SK-N-SH (cell line): ENCODE measurements at regions not wholly inside any gene's neighbourhood (a gene's known extent, or its start where the extent isn't known, plus 50 kb on each side); places are given as distances from the start of the nearest gene placed in this dataset.
A peak's percentile ranks its signal among the peaks of the same experiment; 100 is the strongest.

Experiments used
- CTCF ChIA-PET: fragments of 300-600, 350-600 bp; formaldehyde crosslinking; extraction: SDS; loops from one replicate; lab custom pipeline; 2021; lab: Yijun Ruan, JAX
- POLR2A ChIA-PET: fragments of 350-600 bp; sonication (Branson Sonifier 250); formaldehyde crosslinking; extraction: SDS; loops from one replicate; lab custom pipeline; 2020; ENCODE audit warnings: antibody characterized with exemption, inconsistent platforms; lab: Yijun Ruan, JAX
- DNase-seq: peaks from one replicate; pipeline ENCODE4 v3.0.0; 2012
- H2AFZ ChIP-seq: fragments of 200-600 bp; sonication (generic); 2 replicates; pipeline ENCODE4 v1.8.1; 2016; ENCODE audit warnings: antibody characterized with exemption, mild to moderate bottlenecking, low read depth
- H3F3A ChIP-seq: fragments of 200-600 bp; sonication (generic); replicated peaks from 2 replicates; pipeline ENCODE3; 2016; ENCODE audit warnings: antibody characterized with exemption, mild to moderate bottlenecking; ENCODE audit not compliant: insufficient read depth
- H3K27ac ChIP-seq, 2 experiments: fragments of 200-500 bp in 1 of 2; fragments of 200-600 bp in 1 of 2; sonication (Bioruptor generic) in 1 of 2; sonication (generic), shearing (Covaris generic) in 1 of 2; 2 replicates each; pipeline versions ENCODE4 v1.5.1 to v1.6.1; 2014 to 2016; ENCODE audit warnings: low read depth in 2 of 2, inconsistent platforms in 1 of 2, low read length in 1 of 2, mild to moderate bottlenecking in 1 of 2, mixed read lengths in 1 of 2
- H3K27me3 ChIP-seq: fragments of 200-600 bp; sonication (generic), shearing (Covaris generic); 2 replicates; pipeline ENCODE4 v1.6.1; 2016; ENCODE audit warnings: mixed run types; ENCODE audit not compliant: insufficient read depth
- H3K36me3 ChIP-seq, 2 experiments: fragments of 200-500 bp in 1 of 2; fragments of 200-600 bp in 1 of 2; sonication (Bioruptor generic) in 1 of 2; sonication (generic) in 1 of 2; replicated peaks in 1 of 2; 2 replicates each; pipeline versions ENCODE3 to v1.5.1; 2014 to 2016; ENCODE audit warnings: low read length in 1 of 2, mild to moderate bottlenecking in 1 of 2; ENCODE audit not compliant: insufficient read depth in 2 of 2, control insufficient read depth in 1 of 2
- H3K4me1 ChIP-seq, 2 experiments: fragments of 200-500 bp in 1 of 2; fragments of 200-600 bp in 1 of 2; sonication (Bioruptor generic) in 1 of 2; sonication (generic), shearing (Covaris generic) in 1 of 2; 2 replicates each; pipeline versions ENCODE4 v1.5.1 to v1.6.1; 2014 to 2016; ENCODE audit warnings: low read depth in 1 of 2, low read length in 1 of 2, mixed run types in 1 of 2; ENCODE audit not compliant: insufficient read depth in 2 of 2, control insufficient read depth in 1 of 2
- H3K4me2 ChIP-seq: fragments of 200-600 bp; sonication (generic), shearing (Covaris generic); 2 replicates; pipeline ENCODE4 v1.6.1; 2017; ENCODE audit warnings: mixed run types
- H3K4me3 ChIP-seq, 2 experiments: fragments of 200-500 bp in 1 of 2; fragments of 200-600 bp in 1 of 2; sonication (Bioruptor generic) in 1 of 2; sonication (generic), shearing (Covaris generic) in 1 of 2; 2 replicates each; pipeline versions ENCODE4 v1.5.1 to v1.8.1; 2014 to 2016; ENCODE audit warnings: low read depth in 2 of 2, inconsistent platforms in 1 of 2, low read length in 1 of 2, mild to moderate bottlenecking in 1 of 2, mixed read lengths in 1 of 2, moderate library complexity in 1 of 2
- H3K79me2 ChIP-seq: fragments of 200-600 bp; sonication (generic); 2 replicates; pipeline ENCODE4 v1.8.1; 2017; ENCODE audit warnings: mild to moderate bottlenecking; ENCODE audit not compliant: insufficient read depth
- H3K9ac ChIP-seq: fragments of 200-600 bp; sonication (generic); 2 replicates; pipeline ENCODE4 v1.6.1; 2017; ENCODE audit warnings: mixed run types
- H3K9me2 ChIP-seq: fragments of 200-600 bp; sonication (generic); 2 replicates; pipeline ENCODE4 v1.6.1; 2017; ENCODE audit warnings: mixed run types
- H3K9me3 ChIP-seq: fragments of 200-600 bp; sonication (generic); 2 replicates; pipeline ENCODE4 v1.6.1; 2017; ENCODE audit warnings: mixed run types, mild to moderate bottlenecking, moderate library complexity
- H4K20me1 ChIP-seq: fragments of 200-600 bp; sonication (generic); 2 replicates; pipeline ENCODE4 v1.6.1; 2017; ENCODE audit warnings: mild to moderate bottlenecking, mixed run types; ENCODE audit not compliant: insufficient read depth
- CTCF ChIP-seq: fragments of 200-600 bp; sonication (generic); IDR thresholded peaks from 2 replicates; pipeline ENCODE4 v1.6.1; 2017; ENCODE audit warnings: antibody characterized with exemption, mild to moderate bottlenecking, moderate library complexity
- EP300 ChIP-seq, 2 experiments: IDR thresholded peaks; 2 replicates each; pipeline versions ENCODE4 v1.4.0 to v1.6.1; 2012; ENCODE audit warnings: borderline replicate concordance in 1 of 2, low read depth in 1 of 2, low read length in 1 of 2
- EZH2phosphoT487 ChIP-seq: fragments of 200-600 bp; sonication (generic); IDR thresholded peaks from 2 replicates; pipeline ENCODE4 v1.6.1; 2017; ENCODE audit warnings: low read depth, mixed run types, mild to moderate bottlenecking, antibody characterized with exemption, moderate library complexity, borderline replicate concordance
- FOSL2 ChIP-seq: IDR thresholded peaks from 2 replicates; pipeline ENCODE4 v1.4.0; 2012; ENCODE audit warnings: low read depth, mild to moderate bottlenecking, moderate library complexity, borderline replicate concordance
- JUND ChIP-seq: IDR thresholded peaks from 2 replicates; pipeline ENCODE4 v1.4.0; 2012
- MEF2A ChIP-seq: IDR thresholded peaks from 2 replicates; pipeline ENCODE4 v1.4.0; 2012; ENCODE audit warnings: low read depth, borderline replicate concordance
- NFIC ChIP-seq: IDR thresholded peaks from 2 replicates; pipeline ENCODE4 v1.4.0; 2012; ENCODE audit warnings: borderline replicate concordance
- PBX3 ChIP-seq: IDR thresholded peaks from 2 replicates; pipeline ENCODE4; 2012
- POLR2AphosphoS5 ChIP-seq: IDR thresholded peaks from 2 replicates; pipeline ENCODE4 v1.6.1; 2012; ENCODE audit warnings: low read depth, low read length
- RAD21 ChIP-seq: IDR thresholded peaks from 2 replicates; pipeline ENCODE4 v1.6.1; 2012; ENCODE audit warnings: mild to moderate bottlenecking, low read length
- REST ChIP-seq: IDR thresholded peaks from 2 replicates; pipeline ENCODE4 v1.6.1; 2012; ENCODE audit warnings: mild to moderate bottlenecking, low read depth, low read length, moderate library complexity
- RXRA ChIP-seq: IDR thresholded peaks from 2 replicates; pipeline ENCODE4 v1.4.0; 2012; ENCODE audit warnings: low read depth, mild to moderate bottlenecking, borderline replicate concordance
- TCF12 ChIP-seq: IDR thresholded peaks from 2 replicates; pipeline ENCODE4 v1.4.0; 2012
- TEAD4 ChIP-seq: IDR thresholded peaks from 2 replicates; pipeline ENCODE4 v1.4.0; 2012; ENCODE audit warnings: mild to moderate bottlenecking, borderline replicate concordance; ENCODE audit not compliant: insufficient read depth
- USF2 ChIP-seq: fragments of 150-350 bp; IDR thresholded peaks from 2 replicates; pipeline ENCODE4 v1.6.1; 2017; ENCODE audit warnings: antibody characterized with exemption, low read length, low read depth, borderline replicate concordance
- YY1 ChIP-seq: IDR thresholded peaks from 2 replicates; pipeline ENCODE4 v1.4.0; 2012; ENCODE audit warnings: low read depth, mild to moderate bottlenecking
- WGBS: methylation state at CpG from one replicate; pipeline ENCODE4 v1.1.6; 2017; ENCODE audit warnings: low lambda C conversion rate; 5-methylcytosine and 5-hydroxymethylcytosine counted together

- no peaks in the 10 kb centered on the region for H3K9me3 ChIP-seq
- 17% methylated on average over 2 of the region's 2 CpGs for WGBS
- H3K9me2 ChIP-seq = no peaks in the 10 kb centered on the region
- peak overlapping the region in 1 of 2 experiments; percentile 77; a peak in 2 of 4 replicates for H3K27ac ChIP-seq
- 0 out of 2 replicates have a peak overlapping the region, but pooled peaks have one; percentile 15 for H2AFZ ChIP-seq
- H3K27me3 ChIP-seq = no peaks in the 10 kb centered on the region
- peaks cover 10% of the 10 kb centered on the region for H3F3A ChIP-seq
- no peak overlapping the region for H3K4me3 ChIP-seq
- H3K36me3 ChIP-seq = no peaks in the 10 kb centered on the region
- H3K4me2 ChIP-seq = 0 out of 2 replicates have a peak overlapping the region, but pooled peaks have one; percentile 15
- DNase-seq = no peak
- TF ChIP-seq RAD21 (no peak), TCF12 (peak; percentile 50), RXRA (no peak), JUND (peak; percentile 77), NFIC (peak; percentile 38; the same call in 1 of the 2 replicates), FOSL2 (peak; percentile 76), EP300 (IDR thresholded peaks at IDR 0.05; ENCODE audit: borderline replicate concordance in 1 of 2, low read depth in 1 of 2, low read length in 1 of 2) (peak in 1 of 2 experiments; percentile 69; a peak in 1 of 4 replicates), REST (no peak), TEAD4 (peak; percentile 21; the same call in 1 of the 2 replicates)
- ChIA-PET CTCF (interaction anchor here (0.6 kb wide), 1 partner anchor 644 kb away, joined by 3 read pairs; no protein-coding TSS in a partner anchor), POLR2A (no interaction called here)
- H3K9ac ChIP-seq = no peak overlapping the region; the same call in 1 of the 2 replicates
- no peaks in the 10 kb centered on the region for H3K79me2 ChIP-seq
- peaks cover 0 to 5% of the 10 kb centered on the region in 2 experiments; a peak in 2 of 4 replicates for H3K4me1 ChIP-seq
- H4K20me1 ChIP-seq = no peaks in the 10 kb centered on the region
Observed at GRCh38 chr9:78612091-78612490, 315.2 kb downstream of the PSAT1 start.

- Histone ChIP-seq H4K20me1 (no peaks in the 10 kb centered on the region), H3K79me2 (no peaks in the 10 kb centered on the region), H2AFZ (no peak overlapping the region), H3K4me3 (no peak overlapping the region), H3K9ac (no peak overlapping the region), H3K27me3 (no peaks in the 10 kb centered on the region), H3K4me1 (peaks cover 0 to 5% of the 10 kb centered on the region in 2 experiments; a peak in 2 of 4 replicates), H3K27ac (peak overlapping the region in 1 of 2 experiments; percentile 77; a peak in 2 of 4 replicates), H3K9me3 (no peaks in the 10 kb centered on the region), H3K4me2 (no peak overlapping the region), H3K9me2 (no peaks in the 10 kb centered on the region), H3K36me3 (no peaks in the 10 kb centered on the region), H3F3A (peaks cover 10% of the 10 kb centered on the region)
- 86% methylated on average over 3 of the region's 3 CpGs for WGBS
- ChIA-PET POLR2A (no interaction called here), CTCF (no interaction called here)
- DNase-seq = no peak
- no peak for TF ChIP-seq POLR2AphosphoS5
- no peak for TF ChIP-seq FOSL2
- TF ChIP-seq MEF2A = no peak
- no peak for TF ChIP-seq NFIC
- no peak for TF ChIP-seq YY1
- TF ChIP-seq RAD21 = no peak
- TF ChIP-seq PBX3 = no peak
- no peak for TF ChIP-seq RXRA
- TF ChIP-seq TCF12 = no peak
- no peak for TF ChIP-seq CTCF
- no peak for TF ChIP-seq EZH2phosphoT487
- TF ChIP-seq USF2 = no peak
Observed at GRCh38 chr9:78613006-78613405, 316.1 kb downstream of the PSAT1 start.
